ENCODE measurements at regions not wholly inside any gene's neighbourhood (a gene's known extent, or its start where the extent isn't known, plus 50 kb on each side); places are given as distances from the start of the nearest gene placed in this dataset.

- DNase-seq = no peak
Observed at GRCh38 chr1:63203641-63204040, 118.7 kb upstream of the FOXD3 start.

GRCh38 chr1:63205776-63206175 lies 116.6 kb upstream of the FOXD3 start:
- DNase-seq = no peak

DNA sequence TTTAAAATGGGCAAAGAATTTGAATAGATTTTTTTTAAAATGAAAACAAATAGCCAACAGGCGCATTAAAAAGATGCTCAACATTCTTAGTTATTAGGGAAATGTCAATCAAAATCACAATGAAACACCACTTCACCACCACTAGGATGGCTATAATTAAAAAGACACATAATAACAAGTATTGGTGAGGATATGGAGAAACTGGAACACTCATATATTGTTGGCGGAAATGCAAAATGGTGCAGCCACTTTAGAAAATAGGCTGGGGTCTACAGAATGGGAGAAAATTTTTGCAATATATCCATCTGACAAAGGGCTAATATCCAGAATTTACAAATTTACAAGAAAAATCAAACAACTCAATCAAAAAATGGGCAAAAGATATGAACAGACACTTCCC lies 107.8 kb upstream of the FOXD3 start:
- no peak for DNase-seq

- no peak for DNase-seq
Observed at GRCh38 chr1:63223426-63223825, 98.9 kb upstream of the FOXD3 start.

DNA sequence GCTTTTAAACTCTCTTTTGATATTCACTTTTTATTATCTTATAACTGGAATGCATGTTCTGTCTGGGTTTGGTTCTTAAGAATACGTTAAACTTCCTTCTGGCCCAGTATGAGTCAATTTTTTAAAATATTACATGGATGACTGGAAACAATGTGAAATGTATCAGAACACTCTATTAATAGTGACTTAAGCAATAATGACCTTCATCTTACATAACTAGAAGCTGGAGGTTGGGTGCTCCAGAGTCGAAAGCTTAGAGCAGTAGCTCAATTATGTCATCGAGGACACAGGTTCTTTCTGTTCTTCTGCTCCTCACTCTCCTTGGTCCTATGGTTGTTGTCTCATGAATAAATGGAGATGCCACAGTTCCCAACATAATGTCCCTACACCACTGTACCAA lies 91.6 kb upstream of the FOXD3 start:
- DNase-seq = no peak

DNA sequence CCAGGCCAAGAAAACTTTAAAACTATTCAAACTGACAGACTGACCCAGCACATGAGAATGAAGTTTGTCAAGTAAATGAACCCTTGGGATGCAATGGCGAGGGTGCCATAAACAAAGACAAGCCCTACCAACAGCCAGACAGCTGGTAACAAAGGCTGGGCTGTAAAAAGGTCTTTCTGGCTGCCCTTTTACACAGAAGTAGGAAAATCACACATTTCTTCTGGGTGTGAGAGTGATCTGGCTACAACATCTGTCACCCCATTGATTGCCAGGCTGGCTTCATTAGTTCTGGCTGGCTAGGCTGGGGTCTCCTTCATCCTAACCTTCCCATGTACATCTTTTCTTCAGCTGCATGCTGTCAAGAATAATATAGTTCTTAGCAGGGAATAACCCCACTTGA lies 83.6 kb upstream of the FOXD3 start:
- no peak for DNase-seq

- no peak for DNase-seq
Observed at GRCh38 chr1:63245186-63245585, 77.2 kb upstream of the FOXD3 start.

GRCh38 chr1:63248216-63248615 lies 74.2 kb upstream of the FOXD3 start:
- DNase-seq = no peak

DNA sequence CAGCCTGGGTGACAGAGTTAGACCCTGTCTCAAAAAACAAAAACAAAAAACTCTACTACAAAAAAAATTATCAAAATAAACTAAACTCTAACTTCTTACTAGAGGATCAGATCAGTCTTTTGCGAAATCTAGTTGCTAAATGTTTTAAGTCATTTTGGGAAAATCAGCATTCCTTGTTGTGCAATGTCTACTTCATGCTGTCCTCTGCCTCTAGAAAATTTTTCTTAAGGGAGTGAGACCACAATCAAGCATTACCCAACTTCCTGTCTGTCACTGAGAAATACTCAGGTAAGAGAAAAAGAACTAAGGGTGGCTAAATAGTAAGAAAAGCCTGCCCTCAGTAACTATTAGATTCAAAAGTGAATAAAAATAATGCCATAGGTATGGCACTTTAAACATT lies 67.2 kb upstream of the FOXD3 start:
- DNase-seq = no peak

- no peak for DNase-seq
Observed at GRCh38 chr1:63261736-63262458, 60.5 kb upstream of the FOXD3 start.

- DNase-seq = no peak
Observed at GRCh38 chr1:63262459-63262770, 60.0 kb upstream of the FOXD3 start.

- no peak for DNase-seq
Observed at GRCh38 chr1:63264161-63264560, 58.2 kb upstream of the FOXD3 start.

GRCh38 chr1:63266857-63267256 lies 55.5 kb upstream of the FOXD3 start:
- no peak for DNase-seq

DNA sequence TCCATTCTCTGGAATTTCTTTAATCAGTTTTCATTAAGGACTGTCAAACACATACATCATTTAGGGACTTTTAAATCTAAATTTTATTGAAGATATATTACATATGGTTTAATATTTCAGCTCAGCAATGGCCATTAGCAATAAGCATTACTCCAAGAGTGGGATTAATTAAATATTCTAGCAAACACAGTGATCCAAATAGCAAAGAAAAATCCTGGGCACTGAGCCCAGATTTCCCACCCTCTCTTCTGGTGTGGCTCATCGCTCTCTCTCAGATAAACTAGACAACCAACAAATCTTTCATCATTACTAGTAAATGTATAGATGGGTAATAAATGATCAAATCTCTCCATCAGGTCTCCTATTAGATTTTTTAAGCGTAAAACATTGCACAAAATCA lies 53.5 kb upstream of the FOXD3 start:
- DNase-seq = no peak

DNA sequence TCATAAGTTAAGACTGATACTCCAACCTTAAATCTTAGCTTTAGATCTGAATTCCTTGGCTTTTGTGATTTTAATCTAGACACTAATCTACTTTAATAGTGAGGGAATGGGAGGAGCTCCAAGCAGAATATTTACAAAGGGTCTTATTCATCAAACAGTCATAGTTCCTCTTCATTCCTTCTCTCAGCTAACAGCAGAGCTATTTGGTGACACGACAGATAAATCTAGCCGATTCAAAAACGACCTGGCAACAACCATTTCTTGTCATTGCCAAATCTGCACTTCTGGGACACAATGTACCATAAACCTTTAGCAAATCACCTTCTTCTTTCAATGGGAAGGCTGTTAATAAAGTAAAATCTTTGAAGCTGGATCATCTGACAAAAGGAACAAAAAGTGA lies 52.8 kb upstream of the FOXD3 start:
- DNase-seq = no peak

All from hippocampal formation (tissue), 2 donors.